ENCODE measurements at regions not wholly inside any gene's neighbourhood (a gene's known extent, or its start where the extent isn't known, plus 50 kb on each side); places are given as distances from the start of the nearest gene placed in this dataset.

DNA sequence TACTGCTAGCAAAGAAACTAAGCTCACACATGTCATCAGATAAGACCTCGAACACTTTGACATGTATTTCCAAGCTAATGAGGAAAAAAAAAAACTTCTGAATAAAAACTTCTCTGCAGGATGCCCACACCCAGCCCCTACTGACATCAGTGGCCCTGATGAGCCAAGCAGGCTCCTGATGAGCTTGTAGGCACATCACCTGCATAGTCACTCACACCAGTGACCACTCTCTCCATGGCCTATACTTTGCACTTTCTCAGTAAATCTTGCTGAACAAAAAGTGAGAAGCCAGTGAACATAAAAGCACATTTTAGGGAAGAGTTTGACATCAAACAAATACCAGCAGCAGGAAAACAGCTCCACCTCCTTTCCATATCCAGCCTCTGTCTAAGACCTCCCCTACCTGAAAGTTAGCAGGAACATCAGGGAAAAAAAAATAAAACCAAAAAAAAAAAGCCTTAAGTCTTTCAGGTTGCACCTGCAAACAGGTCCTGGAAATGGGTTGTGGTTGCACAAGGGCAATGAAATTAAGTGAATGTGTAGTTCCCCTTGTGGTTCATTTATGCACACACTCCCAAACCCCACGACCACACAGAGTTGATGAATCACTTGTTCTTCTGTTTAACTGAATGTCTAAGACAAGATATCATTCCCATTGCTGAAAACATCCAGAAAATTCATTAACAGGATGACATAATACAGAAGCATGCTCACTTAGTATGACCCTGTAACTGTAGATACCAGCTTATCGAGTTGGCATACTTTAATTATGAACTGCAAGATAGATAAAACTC is 205.2 kb upstream of the PDE1C start:
- POLR2A ChIA-PET: no interaction called here
- Histone ChIP-seq H3K9me3 (ENCODE audit: control insufficient read depth in 2 of 3, low read length in 3 of 3) (no peaks in the 10 kb centered on the region), H3K4me1 (ENCODE audit: control insufficient read depth in 2 of 2, insufficient read depth in 2 of 2, low read length in 2 of 2) (no peaks in the 10 kb centered on the region), H3K27me3 (ENCODE audit: control insufficient read depth in 2 of 2, insufficient read depth in 2 of 2, low read length in 2 of 2) (no peaks in the 10 kb centered on the region), H3K36me3 (ENCODE audit: control insufficient read depth in 2 of 3, insufficient read depth in 3 of 3, low read length in 3 of 3) (no peaks in the 10 kb centered on the region), H3K4me3 (ENCODE audit: low read length) (no peak overlapping the region), H3K27ac (ENCODE audit: low read depth, low read length) (no peak overlapping the region)
- CTCF ChIA-PET: no interaction called here
- no peak for DNase-seq
- H3K4me3 Mint-ChIP-seq: no peak overlapping the region
- peaks cover 0 to 3% (median 0%) of the 10 kb centered on the region in 7 donors for H3K4me1 Mint-ChIP-seq
- H3K27me3 Mint-ChIP-seq: peaks cover 0 to 21% (median 13%) of the 10 kb centered on the region in 5 donors
- ATAC-seq: no peak
- intact Hi-C loops (cut with micrococcal nuclease): no loop called here
- H3K9me3 Mint-ChIP-seq: peaks cover 0 to 9% (median 0%) of the 10 kb centered on the region in 11 donors
- no peak overlapping the region for H3K27ac Mint-ChIP-seq
- H3K36me3 Mint-ChIP-seq: no peaks in the 10 kb centered on the region

DNA sequence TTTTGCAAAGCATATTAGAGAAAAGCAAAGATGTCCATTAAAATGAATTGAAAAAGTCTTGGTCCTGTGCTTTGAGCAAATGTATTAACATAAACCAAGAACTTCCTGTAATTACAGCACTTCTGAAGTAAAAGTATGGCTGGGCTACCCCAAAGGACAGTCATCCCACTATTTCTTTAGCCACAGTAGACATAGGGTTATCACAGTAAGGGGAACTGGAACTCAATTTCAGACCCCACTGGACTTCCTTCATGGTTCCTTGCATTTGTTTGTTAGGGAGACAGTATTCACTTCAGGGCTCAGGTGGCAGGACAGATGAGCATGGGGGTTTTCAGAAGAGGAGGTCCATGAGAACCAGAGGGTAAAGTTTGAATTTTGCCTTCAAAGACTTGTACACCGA is 203.1 kb upstream of the PDE1C start:
- Mint-ChIP-seq H3K27me3 (peaks cover 0 to 14% (median 12%) of the 10 kb centered on the region in 5 donors), H3K4me3 (no peak overlapping the region), H3K4me1 (peaks cover 0 to 3% (median 0%) of the 10 kb centered on the region in 7 donors), H3K36me3 (no peaks in the 10 kb centered on the region), H3K27ac (no peak overlapping the region), H3K9me3 (peaks cover 0 to 9% (median 0%) of the 10 kb centered on the region in 11 donors)
- ATAC-seq (no peak), DNase-seq (no peak)
- intact Hi-C loops (cut with micrococcal nuclease): no loop called here
- Histone ChIP-seq H3K27me3 (ENCODE audit: control insufficient read depth in 2 of 2, insufficient read depth in 2 of 2, low read length in 2 of 2) (no peaks in the 10 kb centered on the region), H3K27ac (ENCODE audit: low read depth, low read length) (no peak overlapping the region), H3K4me3 (ENCODE audit: low read length) (no peak overlapping the region), H3K9me3 (ENCODE audit: control insufficient read depth in 2 of 3, low read length in 3 of 3) (no peaks in the 10 kb centered on the region), H3K36me3 (ENCODE audit: control insufficient read depth in 2 of 3, insufficient read depth in 3 of 3, low read length in 3 of 3) (no peaks in the 10 kb centered on the region), H3K4me1 (ENCODE audit: control insufficient read depth in 2 of 2, insufficient read depth in 2 of 2, low read length in 2 of 2) (no peaks in the 10 kb centered on the region)
- POLR2A ChIA-PET: no interaction called here
- CTCF ChIA-PET: no interaction called here

DNA sequence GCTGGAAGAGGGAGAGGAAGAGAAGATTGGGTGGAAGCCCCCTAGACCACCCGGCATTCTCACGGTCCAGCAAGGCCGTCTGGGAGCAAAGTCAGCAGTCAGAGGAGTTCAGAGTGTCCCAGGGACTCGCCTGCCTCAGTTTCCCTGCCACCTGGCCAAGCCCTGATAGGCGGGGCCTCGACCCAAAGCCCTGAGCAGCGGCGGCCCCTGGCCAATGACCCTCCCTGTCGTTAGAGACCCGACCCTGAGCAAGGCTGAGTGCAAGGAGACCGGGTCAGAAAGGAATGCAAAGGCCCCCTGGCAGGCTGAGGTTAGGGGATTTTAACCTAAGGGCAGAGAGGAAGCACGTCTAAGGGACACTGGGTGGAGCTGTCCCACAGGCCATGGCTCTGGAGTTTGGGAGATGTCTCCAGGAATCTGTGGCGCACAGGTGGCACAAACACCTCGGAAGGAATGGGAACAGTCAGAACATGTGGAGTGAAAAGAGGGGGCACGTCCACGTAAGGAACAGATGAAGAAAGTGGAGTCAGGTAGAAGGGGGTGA is 196.8 kb upstream of the PDE1C start:
- Histone ChIP-seq H3K9me3 (ENCODE audit: control insufficient read depth in 2 of 3, low read length in 3 of 3) (no peaks in the 10 kb centered on the region), H3K36me3 (ENCODE audit: control insufficient read depth in 2 of 3, insufficient read depth in 3 of 3, low read length in 3 of 3) (no peaks in the 10 kb centered on the region), H3K27ac (ENCODE audit: low read depth, low read length) (no peak overlapping the region), H3K4me3 (ENCODE audit: low read length) (no peak overlapping the region), H3K4me1 (ENCODE audit: control insufficient read depth in 2 of 2, insufficient read depth in 2 of 2, low read length in 2 of 2) (no peaks in the 10 kb centered on the region), H3K27me3 (ENCODE audit: control insufficient read depth in 2 of 2, insufficient read depth in 2 of 2, low read length in 2 of 2) (no peaks in the 10 kb centered on the region)
- H3K4me3 Mint-ChIP-seq: no peak overlapping the region
- ATAC-seq: no peak
- peaks cover 2 to 17% (median 6%) of the 10 kb centered on the region in 5 donors for H3K27me3 Mint-ChIP-seq
- H3K27ac Mint-ChIP-seq: no peak overlapping the region
- DNase-seq: no peak
- peaks cover 0 to 3% (median 0%) of the 10 kb centered on the region in 11 donors for H3K9me3 Mint-ChIP-seq
- no peaks in the 10 kb centered on the region for H3K36me3 Mint-ChIP-seq
- POLR2A ChIA-PET: no interaction called here
- H3K4me1 Mint-ChIP-seq: peaks cover 0 to 2% (median 0%) of the 10 kb centered on the region in 7 donors
- CTCF ChIA-PET: no interaction called here
- intact Hi-C loops (cut with micrococcal nuclease): no loop called here

DNA sequence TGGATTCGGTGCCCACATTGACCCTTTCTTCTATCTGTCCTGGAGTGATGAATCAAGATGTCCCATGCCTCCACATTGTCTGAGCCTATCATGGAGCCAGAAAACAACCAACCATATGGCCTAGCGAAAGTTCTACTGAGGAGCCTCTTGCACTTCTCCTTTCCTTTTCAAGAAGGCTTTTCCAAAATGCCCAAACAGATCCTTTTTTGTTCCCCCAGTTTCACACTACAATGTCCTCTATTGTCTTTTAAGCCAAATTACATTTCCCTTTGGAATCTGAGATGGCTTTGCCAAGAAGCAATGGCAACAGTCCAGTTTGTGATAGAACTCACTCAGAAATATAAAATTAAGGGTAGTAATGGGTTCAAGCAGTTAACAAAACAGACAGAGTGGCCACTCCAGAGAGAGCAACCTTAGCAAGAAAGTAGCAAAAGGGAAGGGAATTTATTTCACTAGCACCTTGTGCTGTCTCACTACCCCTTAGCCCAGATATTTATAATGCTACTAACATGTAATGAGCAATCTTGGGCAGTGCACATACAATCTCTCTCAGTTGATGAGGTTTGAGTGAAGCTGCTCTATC is 194.6 kb upstream of the PDE1C start:
- Mint-ChIP-seq H3K27me3 (peaks cover 0 to 17% (median 3%) of the 10 kb centered on the region in 5 donors), H3K36me3 (no peaks in the 10 kb centered on the region), H3K9me3 (peaks cover 0 to 3% (median 0%) of the 10 kb centered on the region in 11 donors), H3K4me1 (peaks cover 0 to 2% (median 0%) of the 10 kb centered on the region in 7 donors), H3K4me3 (no peak overlapping the region), H3K27ac (no peak overlapping the region)
- Histone ChIP-seq H3K4me1 (ENCODE audit: control insufficient read depth in 2 of 2, insufficient read depth in 2 of 2, low read length in 2 of 2) (no peaks in the 10 kb centered on the region), H3K27me3 (ENCODE audit: control insufficient read depth in 2 of 2, insufficient read depth in 2 of 2, low read length in 2 of 2) (no peaks in the 10 kb centered on the region), H3K9me3 (ENCODE audit: control insufficient read depth in 2 of 3, low read length in 3 of 3) (no peaks in the 10 kb centered on the region), H3K4me3 (ENCODE audit: low read length) (no peak overlapping the region), H3K36me3 (ENCODE audit: control insufficient read depth in 2 of 3, insufficient read depth in 3 of 3, low read length in 3 of 3) (no peaks in the 10 kb centered on the region), H3K27ac (ENCODE audit: low read depth, low read length) (no peak overlapping the region)
- intact Hi-C loops (cut with micrococcal nuclease): no loop called here
- DNase-seq: no peak
- POLR2A ChIA-PET: no interaction called here
- ATAC-seq: no peak
- CTCF ChIA-PET: no interaction called here

DNA sequence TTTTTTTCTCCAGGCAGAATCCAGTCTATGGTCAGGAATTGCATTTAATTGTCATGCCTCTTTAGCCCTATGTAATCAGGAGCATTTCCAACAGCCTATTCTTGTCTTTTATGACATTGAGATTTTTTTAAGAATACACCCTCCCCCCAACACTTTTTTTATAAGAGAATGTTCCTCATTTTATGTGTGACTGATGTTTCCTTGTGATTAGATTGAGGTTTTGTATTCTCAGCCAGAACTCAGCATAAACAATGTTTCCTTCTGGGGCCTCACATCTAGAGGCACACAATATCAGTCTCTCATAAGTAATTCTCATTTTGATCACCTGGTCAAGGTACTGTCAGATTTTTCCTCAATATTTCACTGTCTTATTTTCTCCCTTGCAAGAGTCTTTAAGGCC is 193.4 kb upstream of the PDE1C start:
- peaks cover 0 to 17% (median 3%) of the 10 kb centered on the region in 5 donors for H3K27me3 Mint-ChIP-seq
- no peaks in the 10 kb centered on the region for H3K36me3 Mint-ChIP-seq
- ChIA-PET POLR2A (no interaction called here), CTCF (no interaction called here)
- ATAC-seq (no peak), DNase-seq (no peak)
- H3K4me3 Mint-ChIP-seq: no peak overlapping the region
- H3K9me3 ChIP-seq (ENCODE audit: control insufficient read depth in 2 of 3, low read length in 3 of 3): no peaks in the 10 kb centered on the region
- no peaks in the 10 kb centered on the region for H3K27me3 ChIP-seq (ENCODE audit: control insufficient read depth in 2 of 2, insufficient read depth in 2 of 2, low read length in 2 of 2)
- no peaks in the 10 kb centered on the region for H3K36me3 ChIP-seq (ENCODE audit: control insufficient read depth in 2 of 3, insufficient read depth in 3 of 3, low read length in 3 of 3)
- H3K9me3 Mint-ChIP-seq: peaks cover 0 to 3% (median 0%) of the 10 kb centered on the region in 11 donors
- H3K4me1 ChIP-seq (ENCODE audit: control insufficient read depth in 2 of 2, insufficient read depth in 2 of 2, low read length in 2 of 2): no peaks in the 10 kb centered on the region
- H3K27ac Mint-ChIP-seq: no peak overlapping the region
- H3K4me1 Mint-ChIP-seq: peaks cover 0 to 2% (median 0%) of the 10 kb centered on the region in 7 donors
- no peak overlapping the region for H3K4me3 ChIP-seq (ENCODE audit: low read length)
- no peak overlapping the region for H3K27ac ChIP-seq (ENCODE audit: low read depth, low read length)
- intact Hi-C loops (cut with micrococcal nuclease): no loop called here

DNA sequence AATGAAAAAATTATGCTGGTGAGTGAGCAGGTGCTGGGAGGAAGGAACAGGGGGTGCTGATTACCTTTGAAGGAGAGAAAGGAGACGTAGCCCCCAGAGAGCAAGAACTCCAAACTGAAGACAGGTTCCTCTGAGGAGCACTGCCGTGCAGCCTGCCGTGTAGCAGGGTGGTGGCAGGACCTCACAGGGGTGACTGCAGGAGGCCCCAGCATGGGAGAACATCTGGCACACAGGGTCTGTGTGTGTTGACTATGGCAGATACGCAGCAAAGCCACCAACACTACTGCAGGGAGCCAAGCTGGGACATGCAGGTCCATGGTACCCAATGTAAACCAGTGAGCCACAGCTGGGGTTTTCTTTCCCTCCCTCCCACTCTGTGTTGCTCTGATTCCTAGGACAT is 192.1 kb upstream of the PDE1C start:
- no peaks in the 10 kb centered on the region for H3K36me3 Mint-ChIP-seq
- ChIA-PET CTCF (no interaction called here), POLR2A (no interaction called here)
- intact Hi-C loops (cut with micrococcal nuclease): no loop called here
- Histone ChIP-seq H3K27me3 (ENCODE audit: control insufficient read depth in 2 of 2, insufficient read depth in 2 of 2, low read length in 2 of 2) (no peaks in the 10 kb centered on the region), H3K27ac (ENCODE audit: low read depth, low read length) (no peak overlapping the region), H3K9me3 (ENCODE audit: control insufficient read depth in 2 of 3, low read length in 3 of 3) (no peaks in the 10 kb centered on the region), H3K36me3 (ENCODE audit: control insufficient read depth in 2 of 3, insufficient read depth in 3 of 3, low read length in 3 of 3) (no peaks in the 10 kb centered on the region), H3K4me1 (ENCODE audit: control insufficient read depth in 2 of 2, insufficient read depth in 2 of 2, low read length in 2 of 2) (no peaks in the 10 kb centered on the region), H3K4me3 (ENCODE audit: low read length) (no peak overlapping the region)
- ATAC-seq (no peak), DNase-seq (no peak)
- peaks cover 0 to 3% (median 0%) of the 10 kb centered on the region in 11 donors for H3K9me3 Mint-ChIP-seq
- no peak overlapping the region for H3K27ac Mint-ChIP-seq
- H3K4me1 Mint-ChIP-seq: peaks cover 0 to 2% (median 0%) of the 10 kb centered on the region in 7 donors
- no peak overlapping the region for H3K4me3 Mint-ChIP-seq
- H3K27me3 Mint-ChIP-seq: peaks cover 0 to 13% (median 3%) of the 10 kb centered on the region in 5 donors

Data from naive thymus-derived CD4-positive, alpha-beta T cell (primary cell).